Esophagus squamous epithelium (tissue), 4 donors: ENCODE measurements at regions not wholly inside any gene's neighbourhood (a gene's known extent, or its start where the extent isn't known, plus 50 kb on each side); places are given as distances from the start of the nearest gene placed in this dataset.

Experiments
- POLR2A ChIP-seq, 4 donors: fragments of 450-650 bp; IDR thresholded peaks; one replicate each; pipeline ENCODE4 v1.6.1; 2017; ENCODE audit warnings: antibody characterized with exemption in 4 of 4, mild to moderate bottlenecking in 4 of 4, moderate library complexity in 3 of 4
- TF ChIP-seq, protein P1 (sequence below), 6 experiments: fragments of 450-650 bp in 4 of 6; fragments of 200-600 bp in 2 of 6; sonication (generic) in 2 of 6; IDR thresholded peaks; one replicate each; pipeline ENCODE4 v1.5.1; 2016 to 2019; ENCODE audit warnings: antibody characterized with exemption in 6 of 6, mild to moderate bottlenecking in 4 of 6, moderate library complexity in 4 of 6

DNA sequence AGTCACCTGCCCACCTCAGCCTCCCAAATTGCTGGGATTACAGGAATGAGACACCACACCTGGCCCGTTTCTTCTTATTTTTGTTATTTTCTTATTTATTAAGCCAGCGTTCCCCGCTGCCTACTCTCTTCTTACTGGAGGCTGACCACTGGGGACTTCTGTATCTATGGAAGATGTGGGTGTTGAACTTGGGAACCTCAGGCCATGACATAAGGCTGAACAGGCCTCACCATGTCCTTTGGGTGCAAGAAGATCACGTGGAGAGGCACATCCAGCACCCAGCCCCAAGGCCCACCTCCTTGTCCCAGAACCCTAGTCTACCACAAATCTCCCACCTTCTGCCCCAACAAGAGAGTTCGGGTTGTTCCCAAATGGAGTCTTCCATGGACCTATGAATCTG, 59.4 kb upstream of the NEK6 start:
- TF ChIP-seq, protein P1, sequence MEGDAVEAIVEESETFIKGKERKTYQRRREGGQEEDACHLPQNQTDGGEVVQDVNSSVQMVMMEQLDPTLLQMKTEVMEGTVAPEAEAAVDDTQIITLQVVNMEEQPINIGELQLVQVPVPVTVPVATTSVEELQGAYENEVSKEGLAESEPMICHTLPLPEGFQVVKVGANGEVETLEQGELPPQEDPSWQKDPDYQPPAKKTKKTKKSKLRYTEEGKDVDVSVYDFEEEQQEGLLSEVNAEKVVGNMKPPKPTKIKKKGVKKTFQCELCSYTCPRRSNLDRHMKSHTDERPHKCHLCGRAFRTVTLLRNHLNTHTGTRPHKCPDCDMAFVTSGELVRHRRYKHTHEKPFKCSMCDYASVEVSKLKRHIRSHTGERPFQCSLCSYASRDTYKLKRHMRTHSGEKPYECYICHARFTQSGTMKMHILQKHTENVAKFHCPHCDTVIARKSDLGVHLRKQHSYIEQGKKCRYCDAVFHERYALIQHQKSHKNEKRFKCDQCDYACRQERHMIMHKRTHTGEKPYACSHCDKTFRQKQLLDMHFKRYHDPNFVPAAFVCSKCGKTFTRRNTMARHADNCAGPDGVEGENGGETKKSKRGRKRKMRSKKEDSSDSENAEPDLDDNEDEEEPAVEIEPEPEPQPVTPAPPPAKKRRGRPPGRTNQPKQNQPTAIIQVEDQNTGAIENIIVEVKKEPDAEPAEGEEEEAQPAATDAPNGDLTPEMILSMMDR (IDR thresholded peaks at IDR 0.05): no peak
- TF ChIP-seq POLR2A (IDR thresholded peaks at IDR 0.05): no peak
